ENCODE measurements at regions not wholly inside any gene's neighbourhood (a gene's known extent, or its start where the extent isn't known, plus 50 kb on each side); places are given as distances from the start of the nearest gene placed in this dataset.

DNA sequence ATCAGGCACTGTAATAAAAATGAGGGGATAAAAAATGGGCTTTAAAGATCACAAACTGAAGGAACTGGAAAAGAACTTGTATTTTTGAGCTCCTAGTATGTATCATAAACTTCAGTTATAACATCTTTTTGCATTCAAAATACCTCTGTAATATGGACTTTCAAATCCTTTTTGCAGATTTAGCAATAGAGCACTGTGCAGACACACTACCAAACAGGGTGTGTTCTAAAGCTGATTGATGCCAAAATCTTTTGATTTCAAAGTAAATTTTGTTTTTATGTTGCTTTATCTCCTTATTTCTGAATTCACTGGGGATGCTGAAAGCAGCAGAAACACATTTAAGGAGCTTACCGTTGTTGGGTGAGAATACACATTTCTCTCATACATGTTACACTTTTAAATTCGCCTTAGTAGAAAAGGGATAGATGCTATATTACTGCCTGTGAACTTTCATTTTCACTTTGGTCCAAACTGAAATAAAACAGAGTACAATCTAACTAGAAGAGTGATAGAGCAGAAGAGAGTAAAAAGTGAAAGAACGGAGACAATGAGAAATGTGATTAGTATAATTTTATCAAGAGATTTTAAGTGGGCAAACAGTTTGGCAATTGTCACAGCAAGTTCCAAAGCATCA is 1126.6 kb downstream of the BRINP3 start:
- Mint-ChIP-seq H3K27me3 (no peaks in the 10 kb centered on the region), H3K36me3 (no peaks in the 10 kb centered on the region), H3K4me3 (no peak overlapping the region), H3K4me1 (ENCODE audit: unreplicated experiment) (peaks cover 3% of the 10 kb centered on the region), H3K9me3 (no peaks in the 10 kb centered on the region), H3K27ac (no peak overlapping the region)
- no peak for DNase-seq (ENCODE audit: extremely low spot score, unreplicated experiment)
- TF ChIP-seq, protein P1, sequence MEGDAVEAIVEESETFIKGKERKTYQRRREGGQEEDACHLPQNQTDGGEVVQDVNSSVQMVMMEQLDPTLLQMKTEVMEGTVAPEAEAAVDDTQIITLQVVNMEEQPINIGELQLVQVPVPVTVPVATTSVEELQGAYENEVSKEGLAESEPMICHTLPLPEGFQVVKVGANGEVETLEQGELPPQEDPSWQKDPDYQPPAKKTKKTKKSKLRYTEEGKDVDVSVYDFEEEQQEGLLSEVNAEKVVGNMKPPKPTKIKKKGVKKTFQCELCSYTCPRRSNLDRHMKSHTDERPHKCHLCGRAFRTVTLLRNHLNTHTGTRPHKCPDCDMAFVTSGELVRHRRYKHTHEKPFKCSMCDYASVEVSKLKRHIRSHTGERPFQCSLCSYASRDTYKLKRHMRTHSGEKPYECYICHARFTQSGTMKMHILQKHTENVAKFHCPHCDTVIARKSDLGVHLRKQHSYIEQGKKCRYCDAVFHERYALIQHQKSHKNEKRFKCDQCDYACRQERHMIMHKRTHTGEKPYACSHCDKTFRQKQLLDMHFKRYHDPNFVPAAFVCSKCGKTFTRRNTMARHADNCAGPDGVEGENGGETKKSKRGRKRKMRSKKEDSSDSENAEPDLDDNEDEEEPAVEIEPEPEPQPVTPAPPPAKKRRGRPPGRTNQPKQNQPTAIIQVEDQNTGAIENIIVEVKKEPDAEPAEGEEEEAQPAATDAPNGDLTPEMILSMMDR (conservative IDR thresholded peaks at IDR 0.05), result no peak

DNA sequence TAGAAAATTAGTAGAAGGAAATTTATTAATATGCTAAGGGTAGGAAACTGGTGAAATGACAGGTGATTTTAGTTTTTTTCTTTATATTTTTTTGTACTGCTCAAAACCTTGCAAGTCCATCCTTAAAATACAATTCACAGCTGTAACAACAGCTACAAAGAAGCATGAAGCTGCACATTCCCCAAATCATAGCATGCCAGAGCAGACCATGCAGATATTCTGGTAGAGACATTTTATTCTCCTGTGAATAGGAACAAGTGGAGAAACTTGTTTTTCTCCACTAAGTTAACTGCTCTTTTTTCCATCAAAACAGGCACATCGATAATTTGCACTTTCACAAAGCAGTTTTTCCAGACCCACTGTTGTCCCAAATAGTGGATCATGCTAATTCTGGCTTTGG is 1125.7 kb downstream of the BRINP3 start:
- no peak overlapping the region for H3K4me3 Mint-ChIP-seq
- no peaks in the 10 kb centered on the region for H3K36me3 Mint-ChIP-seq
- H3K27ac Mint-ChIP-seq, result no peak overlapping the region
- H3K4me1 Mint-ChIP-seq (ENCODE audit: unreplicated experiment), result peaks cover 6% of the 10 kb centered on the region
- no peak for DNase-seq (ENCODE audit: extremely low spot score, unreplicated experiment)
- no peaks in the 10 kb centered on the region for H3K9me3 Mint-ChIP-seq
- TF ChIP-seq, protein P1 (conservative IDR thresholded peaks at IDR 0.05), result no peak
- H3K27me3 Mint-ChIP-seq, result no peaks in the 10 kb centered on the region

DNA sequence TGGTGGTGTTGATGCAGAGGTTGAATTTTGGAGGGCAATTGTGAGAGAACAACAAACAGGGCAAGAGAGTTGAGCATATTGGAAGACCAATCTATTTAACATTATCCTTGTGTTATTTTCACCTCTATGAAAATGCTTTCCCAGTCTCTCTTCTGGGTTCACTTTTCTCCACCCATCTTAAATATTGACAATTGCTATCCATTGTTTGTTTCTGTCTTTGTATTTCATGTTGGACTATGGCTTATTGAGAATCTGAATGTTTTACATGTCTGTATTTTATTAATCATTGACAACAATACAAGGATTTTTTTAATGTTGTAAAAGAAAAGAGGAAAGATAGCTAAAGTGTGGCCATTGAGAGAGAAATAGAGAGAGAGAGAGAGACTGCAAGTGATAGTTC is 1121.5 kb downstream of the BRINP3 start:
- H3K9me3 Mint-ChIP-seq, result no peaks in the 10 kb centered on the region
- no peak overlapping the region for H3K27ac Mint-ChIP-seq
- TF ChIP-seq, protein P1 (conservative IDR thresholded peaks at IDR 0.05), result no peak
- H3K4me1 Mint-ChIP-seq (ENCODE audit: unreplicated experiment), result peaks cover 6% of the 10 kb centered on the region
- no peak overlapping the region for H3K4me3 Mint-ChIP-seq
- H3K27me3 Mint-ChIP-seq, result no peaks in the 10 kb centered on the region
- no peak for DNase-seq (ENCODE audit: extremely low spot score, unreplicated experiment)
- H3K36me3 Mint-ChIP-seq, result no peaks in the 10 kb centered on the region

DNA sequence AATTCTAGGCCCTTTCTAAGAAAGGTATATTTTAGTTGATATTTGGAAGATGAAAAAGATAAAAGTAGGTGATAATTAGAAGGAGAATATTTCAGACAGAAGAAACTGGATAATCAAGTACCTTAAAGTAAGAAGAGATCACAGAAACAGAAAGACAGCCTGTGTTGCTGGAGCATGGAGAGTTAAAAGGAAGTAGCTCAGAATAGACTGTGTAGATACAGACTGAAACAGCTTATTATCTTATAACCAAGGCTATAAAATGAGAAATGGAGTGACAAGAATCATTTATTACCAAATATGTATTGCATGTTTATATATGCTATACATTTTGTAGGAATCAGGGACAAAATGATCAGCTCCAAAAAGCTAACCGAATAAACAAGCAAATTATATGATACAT is 1120.3 kb downstream of the BRINP3 start:
- H3K4me3 Mint-ChIP-seq, result no peak overlapping the region
- no peaks in the 10 kb centered on the region for H3K36me3 Mint-ChIP-seq
- H3K27me3 Mint-ChIP-seq, result no peaks in the 10 kb centered on the region
- H3K27ac Mint-ChIP-seq, result no peak overlapping the region
- H3K4me1 Mint-ChIP-seq (ENCODE audit: unreplicated experiment), result peaks cover 6% of the 10 kb centered on the region
- H3K9me3 Mint-ChIP-seq, result no peaks in the 10 kb centered on the region
- TF ChIP-seq, protein P1 (conservative IDR thresholded peaks at IDR 0.05), result no peak
- DNase-seq (ENCODE audit: extremely low spot score, unreplicated experiment), result no peak

DNA sequence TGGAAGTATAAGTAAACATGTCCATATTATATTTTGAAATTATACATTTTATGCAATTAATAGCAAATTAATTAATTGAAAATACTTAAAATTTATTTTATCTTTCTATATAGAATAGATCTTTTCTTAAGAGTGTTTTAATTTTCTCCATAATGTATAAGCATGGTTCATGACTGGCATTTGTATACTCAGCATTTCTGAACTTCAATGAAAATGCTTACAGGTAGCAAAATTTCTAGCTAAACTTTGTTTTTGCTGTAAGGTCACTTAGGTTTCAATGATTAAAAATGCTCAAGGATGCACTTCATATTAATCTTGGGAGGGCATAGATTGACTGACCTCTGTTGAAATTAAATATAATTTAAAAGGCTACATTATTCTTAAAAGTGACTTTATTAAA is 1108.1 kb downstream of the BRINP3 start:
- H3K4me1 Mint-ChIP-seq (ENCODE audit: unreplicated experiment), result no peaks in the 10 kb centered on the region
- H3K36me3 Mint-ChIP-seq, result no peaks in the 10 kb centered on the region
- TF ChIP-seq, protein P1 (conservative IDR thresholded peaks at IDR 0.05), result no peak
- H3K4me3 Mint-ChIP-seq, result no peak overlapping the region
- DNase-seq (ENCODE audit: extremely low spot score, unreplicated experiment), result no peak
- H3K27ac Mint-ChIP-seq, result no peak overlapping the region
- H3K9me3 Mint-ChIP-seq, result no peaks in the 10 kb centered on the region
- no peaks in the 10 kb centered on the region for H3K27me3 Mint-ChIP-seq

DNA sequence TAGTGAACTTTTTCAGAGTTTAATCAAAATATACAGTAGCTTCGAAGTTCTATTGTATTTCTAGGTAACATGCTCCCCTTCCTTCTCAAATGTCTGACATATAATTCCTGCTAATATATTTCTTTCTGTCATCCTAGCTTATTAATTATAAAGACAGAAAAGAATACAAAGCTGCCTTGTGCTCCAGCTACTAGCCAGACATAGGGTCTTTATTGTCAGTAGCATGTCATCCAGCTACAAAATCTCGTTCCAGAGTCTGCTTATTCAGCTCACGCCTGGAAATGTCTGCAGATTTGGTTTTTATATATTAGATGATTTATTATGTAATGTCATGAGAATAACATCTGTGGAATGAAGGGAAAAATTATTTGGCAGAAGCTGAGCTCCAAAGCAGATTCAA is 1102.8 kb downstream of the BRINP3 start:
- TF ChIP-seq, protein P1 (conservative IDR thresholded peaks at IDR 0.05), result no peak
- DNase-seq (ENCODE audit: extremely low spot score, unreplicated experiment), result no peak
- no peaks in the 10 kb centered on the region for H3K36me3 Mint-ChIP-seq
- H3K9me3 Mint-ChIP-seq, result no peaks in the 10 kb centered on the region
- H3K4me1 Mint-ChIP-seq (ENCODE audit: unreplicated experiment), result no peaks in the 10 kb centered on the region
- no peak overlapping the region for H3K4me3 Mint-ChIP-seq
- no peak overlapping the region for H3K27ac Mint-ChIP-seq
- H3K27me3 Mint-ChIP-seq, result no peaks in the 10 kb centered on the region

Data from type B pancreatic cell (in vitro differentiated cells).